ENCODE measurements at regions not wholly inside any gene's neighbourhood (a gene's known extent, or its start where the extent isn't known, plus 50 kb on each side); places are given as distances from the start of the nearest gene placed in this dataset.

DNA sequence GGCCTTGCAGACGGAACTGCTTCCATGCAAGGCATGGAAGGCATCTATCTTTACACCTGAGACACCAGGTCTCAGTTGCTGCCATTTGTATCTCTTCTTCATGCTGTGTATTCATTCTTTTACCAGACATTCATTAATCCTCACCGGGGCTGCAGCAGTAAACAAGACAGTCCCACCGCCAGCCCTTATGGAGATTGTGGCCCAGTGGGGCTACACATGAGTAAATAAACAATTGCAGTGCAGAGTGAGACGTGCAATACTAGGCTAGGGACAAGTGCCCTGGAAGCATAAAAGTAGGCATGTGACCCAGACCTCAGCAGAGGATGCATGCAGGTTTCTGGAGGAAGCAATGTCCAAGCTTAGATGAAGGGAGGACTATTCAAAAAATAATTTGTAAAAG lies 497.6 kb upstream of the KLHL29 start:
- DNase-seq = no peak

DNA sequence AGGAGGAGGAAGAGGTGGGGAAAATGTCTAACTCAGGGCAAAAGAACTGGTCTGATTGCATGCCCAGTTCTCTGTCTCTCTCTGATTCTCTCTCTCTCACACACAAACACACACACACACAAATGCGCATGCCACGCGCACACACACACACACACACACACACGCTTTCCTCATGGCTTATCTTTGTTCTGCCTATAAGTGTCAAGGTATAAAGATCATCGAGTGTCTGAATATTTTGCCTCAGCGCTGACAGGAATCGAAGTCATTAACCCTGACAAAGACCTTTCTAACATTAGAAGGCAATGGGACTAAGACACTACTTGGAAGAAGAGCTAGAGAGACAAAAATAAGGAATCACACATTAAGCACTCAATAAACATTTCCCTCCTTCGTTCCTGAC lies 497.1 kb upstream of the KLHL29 start:
- no peak for DNase-seq

DNA sequence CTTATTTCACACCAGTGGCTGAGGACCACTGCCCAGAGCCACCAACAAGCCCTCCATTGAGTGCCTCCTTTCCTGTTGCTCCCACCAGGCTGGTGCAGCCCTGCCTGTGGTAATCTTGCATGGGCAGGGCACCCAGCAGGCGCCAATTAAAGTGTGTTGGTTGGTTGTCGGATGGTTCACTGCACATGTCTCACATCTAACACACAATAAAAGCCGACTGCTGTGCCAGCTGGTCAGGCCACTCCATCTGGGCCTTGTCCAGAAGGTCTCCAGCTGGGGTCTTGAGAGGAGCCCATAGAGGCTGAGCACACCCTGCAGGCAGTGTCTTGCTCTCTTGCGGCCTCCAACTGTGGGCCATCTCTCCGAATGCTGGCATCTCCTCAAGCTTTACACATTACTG lies 494.8 kb upstream of the KLHL29 start:
- DNase-seq = no peak

DNA sequence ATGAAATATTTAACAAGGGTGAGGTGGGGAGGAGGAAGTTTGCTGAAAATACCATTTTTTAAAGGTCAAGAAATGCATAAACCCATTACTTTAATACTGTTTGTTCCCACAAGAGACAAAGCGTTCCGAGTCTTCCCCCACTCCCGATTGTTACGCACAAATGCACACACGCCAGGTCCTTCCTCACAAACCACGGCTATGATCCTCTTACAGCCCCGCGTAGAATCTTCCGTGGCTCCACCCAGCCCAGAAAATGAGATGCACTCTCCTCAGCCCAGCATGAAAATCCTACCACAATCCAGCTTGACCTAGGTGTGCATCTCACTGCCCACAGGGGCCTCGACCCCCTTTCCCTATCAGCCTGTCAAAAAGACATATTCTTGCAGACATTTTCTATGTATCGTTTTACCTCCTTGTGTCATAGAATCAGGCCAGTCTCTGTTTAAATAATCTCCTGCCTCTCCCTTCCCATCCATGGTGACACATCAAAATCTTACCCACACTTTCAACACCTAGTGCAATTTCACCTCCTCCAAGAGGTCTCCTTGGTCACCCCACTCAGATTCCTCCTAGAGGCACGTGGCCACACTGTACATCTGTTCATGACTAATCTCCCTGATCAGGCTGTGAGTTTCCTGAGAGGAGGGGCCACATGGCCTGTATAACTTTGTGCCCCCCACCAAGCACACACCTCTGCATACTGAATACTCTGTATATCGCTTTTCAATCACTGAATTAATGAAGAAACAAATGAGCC lies 491.0 kb upstream of the KLHL29 start:
- no peak for DNase-seq

DNA sequence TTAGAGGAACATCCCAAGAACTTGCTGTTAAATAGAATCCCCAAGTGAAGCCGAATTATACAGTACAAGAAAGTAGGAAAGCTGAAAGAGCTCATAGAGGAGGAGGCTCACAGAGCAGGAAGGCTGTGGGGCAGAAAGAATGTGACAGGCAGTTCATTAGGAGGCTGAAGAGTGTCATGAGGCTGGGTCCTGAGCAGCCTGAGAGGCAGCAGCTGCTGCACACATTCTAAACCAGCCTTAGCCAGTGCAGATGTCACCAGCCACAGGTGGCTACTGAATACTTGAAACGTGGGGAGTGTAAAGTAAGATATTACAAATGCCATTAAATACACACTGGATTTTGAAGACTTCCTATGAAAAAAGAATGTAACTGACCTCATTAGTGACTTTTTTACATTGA lies 490.2 kb upstream of the KLHL29 start:
- DNase-seq = no peak

DNA sequence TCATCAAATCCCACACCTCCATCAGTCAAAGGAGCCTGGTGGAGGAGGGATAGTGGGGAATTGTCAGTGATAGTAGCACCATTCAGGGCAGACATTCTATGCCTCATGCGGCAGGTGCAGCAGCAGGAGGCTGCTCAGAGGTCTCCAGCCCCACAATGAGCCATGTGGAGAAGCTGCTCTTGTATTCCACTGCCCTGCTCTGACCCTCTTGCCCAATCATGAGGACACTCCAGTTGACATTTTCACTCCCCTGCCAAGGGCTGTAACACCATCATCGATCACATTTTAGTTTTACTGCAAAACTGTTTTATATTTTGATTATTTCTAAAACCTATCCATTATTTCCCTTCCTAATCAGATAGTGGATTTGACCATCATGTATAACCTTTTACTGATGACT lies 487.6 kb upstream of the KLHL29 start:
- no peak for DNase-seq

DNA sequence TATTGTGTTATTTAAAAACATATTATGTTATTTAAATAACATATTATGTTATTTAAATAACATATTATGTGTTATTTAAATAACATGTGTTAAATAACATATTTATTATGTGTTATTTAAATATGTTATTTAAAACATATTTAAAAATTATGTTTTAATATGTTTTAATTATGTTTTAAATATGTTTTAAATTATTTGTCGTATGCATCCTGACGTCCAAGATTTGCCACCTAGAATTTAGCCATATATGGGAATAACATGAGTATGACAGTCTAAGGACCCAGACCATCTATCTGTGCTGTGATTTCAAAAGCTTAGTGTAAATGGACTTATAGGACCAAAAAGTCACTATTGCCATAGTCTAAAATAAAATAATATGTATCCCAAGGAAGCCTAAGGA lies 484.3 kb upstream of the KLHL29 start:
- DNase-seq = no peak

DNA sequence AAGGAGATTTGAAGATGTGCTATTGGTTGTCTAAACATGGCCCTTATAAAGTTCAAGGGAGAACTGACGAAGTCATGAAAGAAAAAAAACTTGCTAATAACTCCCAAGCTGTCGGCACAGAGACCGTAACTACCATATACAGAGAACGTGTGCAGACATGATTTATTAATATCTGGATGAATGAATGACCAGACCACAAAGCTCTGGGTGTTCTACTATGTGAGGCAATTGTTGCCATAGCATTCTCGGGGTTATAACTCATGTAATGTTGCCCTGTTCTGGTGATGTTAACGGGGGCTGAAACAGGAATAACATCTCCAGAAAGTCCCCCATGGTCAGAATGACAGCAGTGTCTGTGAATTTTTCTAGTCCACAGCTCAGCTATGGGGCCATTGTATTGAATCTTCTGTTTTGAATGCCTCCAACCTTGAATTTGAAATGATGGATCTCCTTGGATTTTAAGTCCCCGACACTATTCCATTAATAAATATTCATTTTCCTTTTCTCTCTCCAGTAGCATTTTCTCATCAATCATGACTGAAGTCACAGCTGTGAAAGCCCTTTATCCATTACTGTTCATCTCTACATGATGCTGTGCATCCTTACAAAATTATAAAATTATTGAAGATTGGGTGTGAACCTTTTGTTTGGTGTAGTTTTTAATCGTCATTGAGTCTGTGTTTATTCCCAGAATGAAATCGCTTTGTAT lies 483.4 kb upstream of the KLHL29 start:
- DNase-seq = no peak

DNA sequence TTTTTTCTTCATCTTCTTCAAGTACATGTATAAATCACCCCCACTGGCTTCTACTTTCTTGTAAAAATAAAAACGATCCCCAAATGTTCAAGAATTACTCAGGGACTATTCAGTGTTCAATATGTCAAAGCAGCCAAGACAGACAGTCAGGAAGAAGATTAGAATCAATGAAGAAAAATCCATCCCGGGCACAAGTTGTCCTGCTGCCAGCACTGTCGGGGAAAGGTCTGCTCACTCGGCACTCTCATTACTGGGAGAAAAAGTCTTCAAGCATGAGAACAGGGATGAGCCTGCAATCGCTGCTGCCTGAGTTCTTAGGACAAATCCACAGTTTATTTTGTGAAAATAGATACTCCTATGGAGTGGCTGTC lies 482.8 kb upstream of the KLHL29 start:
- no peak for DNase-seq

DNA sequence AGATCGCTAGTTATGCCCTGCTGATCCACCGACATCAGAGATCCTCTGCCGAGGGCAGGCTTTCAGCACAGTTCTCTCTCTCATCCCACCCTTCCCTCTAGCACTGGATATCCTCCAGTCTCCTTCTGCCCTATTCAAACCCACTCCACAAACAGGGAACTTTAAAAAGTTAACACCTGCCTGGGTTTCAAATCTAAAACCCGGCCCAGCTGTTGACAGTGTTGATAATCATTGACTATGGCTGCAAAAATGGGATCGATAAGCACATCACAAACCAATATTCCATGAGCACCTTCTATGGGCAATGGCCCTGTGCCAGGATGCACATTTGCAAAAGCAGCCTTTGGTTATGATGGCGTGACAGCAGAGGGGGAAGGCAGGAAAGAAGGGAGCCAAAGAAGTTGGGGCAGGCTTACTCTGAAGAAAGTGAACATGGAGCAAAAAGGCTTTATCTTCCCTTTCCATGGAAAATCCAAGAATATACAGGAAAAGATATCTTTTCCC lies 482.3 kb upstream of the KLHL29 start:
- DNase-seq = no peak

DNA sequence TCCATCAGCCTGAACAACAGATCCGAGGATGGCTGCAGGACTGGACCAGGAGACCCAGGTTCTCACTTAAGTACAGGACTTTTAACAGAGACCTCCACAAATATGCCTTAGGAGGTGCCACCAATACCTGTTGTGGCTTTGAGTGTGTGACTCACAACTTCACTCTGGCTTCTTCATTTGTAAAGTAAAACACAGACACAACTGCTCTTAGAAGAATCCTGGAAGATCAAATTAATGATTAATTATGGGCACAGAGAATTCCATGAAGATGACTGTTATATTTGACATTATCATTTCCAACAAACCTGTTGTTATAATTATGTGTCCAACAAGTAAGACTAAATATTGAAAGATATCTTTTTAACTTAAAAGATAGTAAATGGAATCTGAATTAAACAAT lies 481.4 kb upstream of the KLHL29 start:
- no peak for DNase-seq

DNA sequence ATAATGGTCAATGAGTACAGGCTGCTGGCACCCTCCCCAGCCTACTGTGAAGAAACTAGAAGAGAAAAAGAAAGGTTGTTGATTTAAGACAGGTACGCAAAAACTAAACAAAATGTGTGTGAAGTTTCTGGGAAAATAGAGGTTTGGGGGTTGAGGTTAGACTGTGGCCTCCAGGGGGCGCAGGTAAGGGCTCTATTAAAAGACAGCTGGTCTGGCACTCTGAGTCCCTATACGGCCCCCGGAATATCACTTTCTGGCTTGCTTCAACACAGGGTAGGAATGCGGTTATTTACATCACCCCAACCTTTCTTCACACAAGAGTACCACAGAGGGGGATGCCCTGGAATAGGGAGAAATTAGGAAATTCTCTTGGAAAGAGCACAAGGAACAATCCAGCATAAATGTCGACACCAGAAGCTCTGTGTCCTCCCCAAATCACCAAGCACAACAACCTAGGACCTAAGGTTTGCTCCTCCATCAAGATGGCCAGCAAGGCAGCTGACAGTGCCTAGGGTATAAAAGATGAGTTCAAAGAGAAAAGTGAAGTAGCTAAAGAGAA lies 480.8 kb upstream of the KLHL29 start:
- no peak for DNase-seq

DNA sequence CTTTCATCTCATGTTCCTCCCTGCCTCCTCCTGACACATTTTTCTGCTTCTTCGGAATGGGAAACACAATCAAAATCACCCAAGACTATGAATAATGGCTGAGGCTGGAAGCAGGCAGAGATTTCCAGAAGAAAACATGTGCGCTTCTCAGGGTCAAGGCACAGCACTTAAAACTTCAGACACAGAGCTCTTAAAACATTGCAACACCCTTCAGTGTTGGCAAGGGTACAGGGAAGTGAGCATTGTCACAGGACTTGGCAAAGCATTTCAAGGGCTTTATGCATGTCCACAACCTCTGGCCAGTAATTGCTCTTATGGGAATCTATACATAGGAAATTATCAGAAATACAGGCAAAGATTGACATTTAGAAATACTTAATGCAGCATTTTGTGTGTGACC lies 477.6 kb upstream of the KLHL29 start:
- no peak for DNase-seq

DNA sequence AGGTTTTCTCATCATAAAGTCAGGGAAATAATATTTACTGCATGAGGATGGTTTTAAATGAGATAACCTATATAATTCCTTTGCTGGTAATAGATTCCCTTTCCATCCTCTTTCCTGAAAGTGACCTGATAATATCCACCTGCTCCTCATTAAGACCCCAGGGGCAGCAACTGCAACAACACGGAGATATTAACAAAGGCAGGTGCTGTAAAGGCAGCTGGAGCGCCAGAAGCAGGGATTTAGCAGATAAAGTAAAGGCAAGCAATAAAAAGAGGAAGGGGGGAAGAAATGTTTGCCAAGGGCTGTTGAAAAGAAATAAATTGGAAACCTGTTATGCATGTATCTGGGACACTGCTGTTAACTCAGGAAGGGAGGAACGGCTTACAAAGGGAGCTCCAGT lies 472.6 kb upstream of the KLHL29 start:
- DNase-seq = no peak

DNA sequence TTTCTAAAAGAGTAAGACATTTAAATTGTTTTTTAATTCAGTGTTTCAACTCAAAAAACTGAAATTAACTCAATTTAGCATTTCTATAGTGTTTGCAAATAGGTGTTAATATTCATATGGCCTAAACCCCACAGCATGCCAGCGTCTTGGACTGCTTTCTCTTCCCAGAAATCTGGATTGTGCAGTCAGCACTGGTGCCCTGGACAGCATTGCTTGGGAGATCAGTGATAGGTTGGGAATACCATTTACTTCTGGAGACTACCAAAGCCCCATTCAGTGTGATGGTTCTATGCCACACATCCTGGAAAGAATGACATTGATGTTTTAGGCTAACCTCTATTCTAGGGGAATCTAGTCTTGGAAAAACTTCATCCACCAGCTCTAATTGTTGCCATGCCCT lies 455.0 kb upstream of the KLHL29 start:
- DNase-seq = no peak

DNA sequence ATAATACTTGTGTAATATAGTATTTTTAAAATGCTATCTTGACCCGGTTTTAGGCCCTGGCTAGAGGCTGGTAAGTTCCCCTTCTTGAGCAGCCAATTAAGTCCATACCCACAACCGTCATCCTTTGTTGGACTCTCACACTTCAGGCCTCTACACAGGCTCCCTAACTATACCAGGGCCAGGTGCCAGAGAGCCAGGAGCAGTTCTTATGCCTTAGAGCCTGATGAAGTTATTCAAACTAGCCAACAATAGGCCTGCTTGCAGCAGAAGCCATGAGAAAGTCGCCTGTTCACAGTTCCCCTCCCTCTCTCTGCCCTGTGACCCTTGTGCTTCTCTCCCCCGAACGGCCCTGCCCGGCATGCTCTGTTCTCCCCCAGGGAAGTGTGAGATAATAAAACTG lies 454.2 kb upstream of the KLHL29 start:
- DNase-seq = no peak

DNA sequence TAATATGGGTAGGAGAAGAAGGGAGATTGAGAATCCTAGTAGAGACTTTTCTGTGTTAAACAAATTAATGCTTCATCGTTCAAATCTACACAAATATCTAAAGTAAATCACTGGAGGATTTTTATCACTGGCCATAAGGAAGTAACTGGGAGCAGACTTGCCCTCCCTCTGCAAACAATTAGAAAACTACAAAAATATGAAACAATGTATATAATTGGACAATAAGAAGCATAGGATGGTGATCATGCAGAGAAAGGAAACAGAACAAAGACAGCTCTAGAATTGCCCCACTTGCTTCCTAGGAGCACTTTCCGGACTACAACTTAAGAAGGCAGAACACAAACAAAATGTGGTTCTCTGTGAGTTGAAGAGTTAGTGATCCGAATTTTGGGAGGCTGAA lies 452.7 kb upstream of the KLHL29 start:
- no peak for DNase-seq

DNA sequence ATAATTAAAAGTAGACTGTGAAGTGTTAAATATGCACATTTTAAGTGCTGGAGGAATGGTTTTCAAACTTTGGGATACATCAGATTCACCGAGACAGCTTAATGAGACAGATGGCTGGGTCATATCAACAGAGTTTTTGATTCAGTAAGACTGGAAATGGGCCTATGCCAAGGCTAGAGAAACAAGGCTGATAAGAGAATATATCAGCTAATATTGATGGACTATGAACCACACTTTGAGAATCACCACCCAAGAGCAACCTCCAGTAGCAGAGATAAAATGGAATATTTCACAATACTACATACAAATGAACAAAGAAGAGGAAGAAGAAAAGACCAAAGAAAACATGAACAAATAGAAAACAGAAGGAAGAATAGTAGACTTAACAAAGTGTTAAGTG lies 450.2 kb upstream of the KLHL29 start:
- DNase-seq = no peak

DNA sequence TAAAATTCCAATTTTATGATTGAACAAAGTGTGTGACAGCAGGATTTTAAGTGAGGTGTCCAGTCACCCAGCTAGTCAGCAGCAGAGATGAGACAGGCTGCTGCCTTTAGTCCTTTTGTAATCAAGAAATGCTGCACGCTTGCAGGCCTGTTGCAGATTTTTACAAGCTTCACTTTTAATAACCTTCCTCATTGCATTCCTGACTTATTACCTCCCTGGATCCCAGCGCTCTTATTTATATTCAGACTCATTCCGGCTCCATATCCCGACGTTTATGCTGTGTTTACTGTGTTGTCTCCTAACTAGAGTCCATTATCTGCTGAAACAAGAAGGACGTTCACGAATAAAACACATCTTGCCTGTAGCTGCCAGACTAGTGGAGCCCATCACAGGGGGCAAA lies 442.5 kb upstream of the KLHL29 start:
- no peak for DNase-seq

DNA sequence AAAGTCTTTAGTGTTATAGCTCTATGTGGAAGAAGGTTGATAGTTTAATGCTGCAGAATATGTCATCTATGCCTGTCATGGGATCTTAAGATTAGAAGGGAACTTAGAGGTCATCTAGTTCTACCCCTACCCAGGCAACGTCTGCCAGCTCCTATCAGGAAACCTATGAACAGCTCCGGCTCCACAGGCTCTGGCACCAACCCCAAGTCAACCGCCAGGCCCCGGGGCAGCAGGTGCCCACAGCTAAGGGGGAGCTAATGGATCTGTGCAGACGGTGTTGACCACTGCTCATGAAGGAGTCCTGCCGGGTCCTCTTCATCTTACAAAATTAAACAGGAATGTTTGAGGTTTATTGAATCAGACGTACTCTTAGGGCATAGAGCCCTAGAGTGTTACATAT lies 440.8 kb upstream of the KLHL29 start:
- no peak for DNase-seq

DNA sequence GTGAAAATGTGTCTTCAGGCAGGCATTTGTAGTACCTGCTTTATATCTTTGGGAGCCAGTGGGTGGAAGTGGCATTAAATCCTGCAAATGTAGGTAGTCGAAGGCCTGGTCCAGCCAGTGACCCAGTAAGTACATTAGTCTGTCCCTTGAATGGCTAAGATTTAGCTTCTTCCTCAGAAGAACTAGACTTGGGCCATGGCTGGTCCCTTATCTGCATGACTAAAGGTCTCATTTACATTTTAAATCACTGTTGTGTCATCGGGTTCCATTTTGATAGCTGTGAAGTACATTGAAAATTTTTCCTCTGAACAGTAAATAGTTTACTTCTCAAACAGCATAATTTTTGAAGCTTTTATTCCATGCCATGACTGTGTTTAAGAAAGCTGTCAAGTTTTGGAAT lies 438.4 kb upstream of the KLHL29 start:
- DNase-seq = no peak

DNA sequence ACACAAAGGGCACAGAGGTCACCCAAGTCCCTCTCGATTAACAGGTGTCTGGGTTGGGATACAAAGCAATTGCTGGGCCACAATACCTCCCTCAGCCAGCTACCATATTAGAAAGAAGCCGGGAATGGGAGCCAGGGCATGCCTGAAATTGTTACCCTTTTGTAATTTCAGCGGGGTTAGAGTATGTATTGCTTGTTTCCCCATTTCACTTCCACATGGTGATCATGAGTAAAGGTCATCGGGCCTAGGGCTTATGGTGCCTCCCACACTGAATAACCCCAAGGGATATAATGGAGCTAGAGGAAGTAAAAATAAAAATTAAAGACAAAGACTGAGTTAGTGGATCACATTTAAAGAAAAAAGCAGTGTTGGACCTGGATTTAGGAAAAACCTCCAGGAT lies 437.2 kb upstream of the KLHL29 start:
- DNase-seq = no peak

DNA sequence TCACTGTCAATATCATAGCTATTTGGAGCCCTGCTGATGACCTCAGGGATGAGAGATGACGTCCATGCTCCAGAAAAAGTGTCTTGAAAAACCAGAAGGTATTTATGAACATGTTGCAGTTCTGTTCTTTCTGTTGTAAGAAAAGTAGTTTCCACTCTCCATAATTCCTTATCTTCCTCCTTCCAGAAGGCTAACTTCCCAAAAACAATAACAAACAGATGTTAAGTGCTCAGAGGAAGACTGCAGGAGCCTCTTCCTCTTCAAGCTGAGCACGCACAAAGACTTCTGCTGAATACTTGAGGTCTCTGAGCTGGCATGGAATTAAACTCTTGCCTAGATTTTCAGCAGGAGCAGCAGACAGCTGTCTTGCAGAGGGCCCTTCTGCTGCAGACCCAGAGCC lies 434.5 kb upstream of the KLHL29 start:
- DNase-seq = no peak

DNA sequence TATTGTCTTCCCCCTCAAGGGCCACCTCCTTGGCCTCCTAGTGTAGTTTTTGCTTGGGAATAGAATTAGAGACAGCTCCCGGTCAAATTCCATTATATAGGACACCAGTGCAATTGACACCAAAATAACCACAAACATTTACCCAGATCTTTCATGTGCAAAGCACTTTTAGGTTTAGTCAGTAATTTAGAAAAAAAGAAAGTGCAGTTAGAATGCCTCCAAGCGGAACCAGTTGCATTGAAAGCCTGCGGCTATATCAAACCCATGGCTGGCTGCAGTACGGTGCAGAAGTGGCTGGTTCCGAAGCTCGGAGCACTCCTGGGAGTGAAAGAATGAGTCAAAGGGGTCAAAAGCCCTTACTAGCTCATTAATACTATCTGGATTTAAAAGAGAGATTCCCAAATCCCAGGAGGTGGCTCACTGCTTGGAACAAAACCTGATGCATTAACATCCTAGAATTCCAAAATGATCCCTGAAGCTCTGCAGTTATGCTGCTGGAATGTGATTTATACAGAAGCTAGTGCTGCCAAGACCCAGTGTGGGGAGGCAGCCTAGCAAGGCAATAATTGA lies 432.2 kb upstream of the KLHL29 start:
- no peak for DNase-seq

Data from DMS79 treated with DMSO at 0.1 percent for 48 hours (cell line).